Breast epithelium (tissue), 4 donors: ENCODE measurements at regions not wholly inside any gene's neighbourhood (a gene's known extent, or its start where the extent isn't known, plus 50 kb on each side); places are given as distances from the start of the nearest gene placed in this dataset.

ENCODE experiments used
- DNase-seq, 2 donors: peaks; one replicate each; pipeline ENCODE4 v3.0.0-alpha.2; 2019; ENCODE audit warnings: low spot score in 2 of 2
- H3K27ac ChIP-seq, 2 donors: fragments of 200-600 bp; sonication (generic) in 1 of 2; one replicate each; pipeline ENCODE4 v1.5.1; 2016 to 2019; ENCODE audit warnings: mild to moderate bottlenecking in 1 of 2
- H3K27me3 ChIP-seq, 2 donors: fragments of 200-600 bp; sonication (generic) in 1 of 2; one replicate each; pipeline versions ENCODE4 v1.5.1 to v1.6.0; 2017 to 2019; ENCODE audit warnings: control low read depth in 1 of 2, mild to moderate bottlenecking in 1 of 2
- H3K36me3 ChIP-seq: fragments of 200-600 bp; one replicate; pipeline ENCODE4 v1.5.1; 2019
- H3K4me1 ChIP-seq, 2 donors: fragments of 200-600 bp; sonication (generic); one replicate each; pipeline ENCODE4 v1.5.1; 2016 to 2019; ENCODE audit warnings: control low read depth in 1 of 2
- H3K4me3 ChIP-seq, 3 donors: fragments of 200-600 bp; sonication (generic); 1 replicate in 2 of 3; 2 replicates in 1 of 3; pipeline ENCODE4 v1.5.1; 2016 to 2019; ENCODE audit warnings: mild to moderate bottlenecking in 3 of 3, moderate library complexity in 2 of 3
- H3K9me3 ChIP-seq, 2 donors: fragments of 200-600 bp; sonication (generic) in 1 of 2; one replicate each; pipeline ENCODE4 v1.5.1; 2016 to 2019; ENCODE audit warnings: control low read depth in 1 of 2
- CTCF ChIP-seq, 3 donors: fragments of 450-650 bp; IDR thresholded peaks; one replicate each; pipeline ENCODE4 v1.5.1; 2016 to 2017; ENCODE audit warnings: antibody characterized with exemption in 3 of 3, mild to moderate bottlenecking in 3 of 3, moderate library complexity in 3 of 3
- POLR2A ChIP-seq: fragments of 450-650 bp; IDR thresholded peaks from one replicate; pipeline ENCODE4 v1.6.1; 2016; ENCODE audit warnings: antibody characterized with exemption, mild to moderate bottlenecking, moderate library complexity
- POLR2AphosphoS5 ChIP-seq, 3 donors: sonication (generic); formaldehyde crosslinking; IDR thresholded peaks; one replicate each; pipeline ENCODE4 v1.6.1; 2017; ENCODE audit warnings: antibody characterized with exemption in 3 of 3
- intact Hi-C: fragments of 100-400 bp; cut with DNase I; formaldehyde crosslinking; loops from one replicate; pipeline ENCODE4 v1.15.1; 2023; ENCODE audit warnings: low total_unique reads

- no peak for TF ChIP-seq POLR2A
- TF ChIP-seq CTCF (IDR thresholded peaks at IDR 0.05) = no peak
- peak in 1 of 3 donors; percentile 20 for TF ChIP-seq POLR2AphosphoS5 (IDR thresholded peaks at IDR 0.05)
- H3K4me3 ChIP-seq = no peak overlapping the region
- peak overlapping the region; percentile 73 to 82 for H3K27ac ChIP-seq
- H3K9me3 ChIP-seq = no peaks in the 10 kb centered on the region
- no peaks in the 10 kb centered on the region for H3K4me1 ChIP-seq
- H3K27me3 ChIP-seq = no peaks in the 10 kb centered on the region
- intact Hi-C loops = no loop called here
- no peaks in the 10 kb centered on the region for H3K36me3 ChIP-seq
- peak in 1 of 2 donors; percentile 22 for DNase-seq
Observed at GRCh38 chr1:113255038-113255719, 135.1 kb upstream of the MAGI3 start.

GRCh38 chr1:113255720-113256347 lies 134.5 kb upstream of the MAGI3 start:
- Histone ChIP-seq H3K36me3 (no peaks in the 10 kb centered on the region), H3K4me3 (peak overlapping the region in 2 of 3 donors; percentile 2 to 26), H3K27me3 (no peaks in the 10 kb centered on the region), H3K9me3 (no peaks in the 10 kb centered on the region), H3K27ac (peak overlapping the region; percentile 73 to 82), H3K4me1 (no peaks in the 10 kb centered on the region)
- intact Hi-C loops = no loop called here
- DNase-seq = no peak
- no peak for TF ChIP-seq POLR2A
- peak in 1 of 3 donors; percentile 30 for TF ChIP-seq POLR2AphosphoS5 (IDR thresholded peaks at IDR 0.05)

GRCh38 chr1:113256348-113256729 lies 134.0 kb upstream of the MAGI3 start:
- Histone ChIP-seq H3K4me3 (peak overlapping the region in 1 of 3 donors; percentile 2), H3K27ac (peak overlapping the region; percentile 73 to 82), H3K9me3 (no peaks in the 10 kb centered on the region), H3K4me1 (no peaks in the 10 kb centered on the region), H3K27me3 (no peaks in the 10 kb centered on the region), H3K36me3 (no peaks in the 10 kb centered on the region)
- intact Hi-C loops = no loop called here
- TF ChIP-seq POLR2AphosphoS5 (IDR thresholded peaks at IDR 0.05) = no peak
- no peak for TF ChIP-seq CTCF (IDR thresholded peaks at IDR 0.05)
- TF ChIP-seq POLR2A = no peak
- no peak for DNase-seq

- Histone ChIP-seq H3K4me1 (no peaks in the 10 kb centered on the region), H3K27me3 (no peaks in the 10 kb centered on the region), H3K36me3 (no peaks in the 10 kb centered on the region), H3K27ac (no peak overlapping the region), H3K4me3 (no peak overlapping the region), H3K9me3 (no peaks in the 10 kb centered on the region)
- intact Hi-C loops = no loop called here
- no peak for DNase-seq
- TF ChIP-seq CTCF (IDR thresholded peaks at IDR 0.05) = no peak
- TF ChIP-seq POLR2A = no peak
- no peak for TF ChIP-seq POLR2AphosphoS5 (IDR thresholded peaks at IDR 0.05)
Observed at GRCh38 chr1:113259988-113260387, 130.3 kb upstream of the MAGI3 start.

- intact Hi-C loops = no loop called here
- no peak overlapping the region for H3K27ac ChIP-seq
- no peaks in the 10 kb centered on the region for H3K4me1 ChIP-seq
- no peaks in the 10 kb centered on the region for H3K9me3 ChIP-seq
- no peaks in the 10 kb centered on the region for H3K27me3 ChIP-seq
- H3K4me3 ChIP-seq = no peak overlapping the region
- no peak for DNase-seq
- H3K36me3 ChIP-seq = no peaks in the 10 kb centered on the region
- TF ChIP-seq POLR2A (no peak), CTCF (IDR thresholded peaks at IDR 0.05) (no peak), POLR2AphosphoS5 (IDR thresholded peaks at IDR 0.05) (no peak)
Observed at GRCh38 chr1:113265196-113265595, 125.1 kb upstream of the MAGI3 start.
